Activated CD8-positive, alpha-beta memory T cell treated with anti-CD3 and anti-CD28 coated beads for 1 hour (primary cell): ENCODE measurements at regions not wholly inside any gene's neighbourhood (a gene's known extent, or its start where the extent isn't known, plus 50 kb on each side); places are given as distances from the start of the nearest gene placed in this dataset.
"Not testable (repeated sequence)": the region's sequence is repeated elsewhere in the genome, so short reads cannot be mapped to it uniquely, and the experiment has no call there.

ENCODE experiments used
- DNase-seq, 2 donors: peaks; one replicate each; pipeline ENCODE4 v3.0.0-alpha.2; 2020; ENCODE audit warnings: low read depth in 1 of 2; ENCODE audit errors: extremely low read depth in 1 of 2

DNA sequence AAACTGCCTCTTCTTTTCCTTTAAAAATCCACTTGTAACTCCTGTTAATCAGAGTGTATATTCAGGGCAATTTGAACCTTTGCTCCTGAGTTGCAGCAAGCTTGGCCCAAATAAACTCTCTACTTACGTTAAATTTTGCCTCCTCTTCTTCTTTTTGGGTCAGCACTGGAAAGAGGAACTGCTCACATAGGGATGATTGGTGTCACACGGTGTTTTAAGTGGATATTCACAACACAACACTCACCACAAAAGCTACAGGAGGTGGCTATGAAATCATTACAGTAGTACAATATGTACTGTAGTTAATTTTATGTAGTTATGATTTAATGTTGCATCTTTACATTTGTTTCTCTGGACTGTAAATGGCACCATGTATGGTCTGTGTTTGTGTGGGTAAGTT, 96.8 kb upstream of the DOCK9 start:
- DNase-seq, result no peak

DNA sequence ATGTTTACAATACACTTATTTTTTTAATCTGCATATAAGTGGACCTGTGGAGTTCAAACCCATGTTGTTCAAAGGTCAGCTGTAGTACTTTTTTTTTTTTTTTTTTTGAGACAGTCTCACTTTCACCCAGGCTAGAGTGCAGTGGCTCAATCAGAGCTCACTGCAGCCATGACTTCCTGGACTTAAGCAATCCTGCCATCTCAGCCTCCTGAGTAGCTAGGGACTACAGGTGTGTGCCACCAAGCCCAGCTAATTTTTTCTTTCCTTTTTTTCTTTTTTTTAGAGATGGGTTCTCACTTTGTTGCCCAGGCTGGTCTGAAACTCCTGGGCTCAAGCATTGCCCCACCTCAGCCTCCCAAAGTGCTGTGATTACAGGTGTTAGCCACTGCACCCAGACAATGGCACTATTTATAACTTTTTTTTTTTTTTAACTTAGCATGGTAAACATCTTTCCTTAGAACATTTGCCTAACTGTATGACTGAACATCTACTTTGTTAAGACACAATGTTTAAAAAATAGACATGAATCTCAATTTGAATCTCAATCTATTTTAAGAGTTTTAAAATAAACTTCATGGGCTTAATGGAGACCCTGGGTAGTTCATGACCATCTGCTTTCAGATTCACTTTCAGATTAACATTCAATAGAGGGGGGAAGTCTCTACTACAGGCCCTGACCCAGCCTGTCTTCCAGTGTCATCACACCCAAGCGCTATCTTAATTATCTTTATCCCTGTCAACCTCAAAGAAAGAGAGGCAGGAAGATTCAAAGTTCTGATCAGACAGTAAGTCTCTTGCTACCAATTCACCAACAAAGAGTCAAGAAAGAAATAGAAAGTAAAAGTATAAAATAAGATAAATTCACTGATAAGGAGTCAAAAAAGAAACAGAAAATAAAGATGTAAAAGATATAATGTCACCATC, 97.7 kb upstream of the DOCK9 start:
- no peak for DNase-seq

DNA sequence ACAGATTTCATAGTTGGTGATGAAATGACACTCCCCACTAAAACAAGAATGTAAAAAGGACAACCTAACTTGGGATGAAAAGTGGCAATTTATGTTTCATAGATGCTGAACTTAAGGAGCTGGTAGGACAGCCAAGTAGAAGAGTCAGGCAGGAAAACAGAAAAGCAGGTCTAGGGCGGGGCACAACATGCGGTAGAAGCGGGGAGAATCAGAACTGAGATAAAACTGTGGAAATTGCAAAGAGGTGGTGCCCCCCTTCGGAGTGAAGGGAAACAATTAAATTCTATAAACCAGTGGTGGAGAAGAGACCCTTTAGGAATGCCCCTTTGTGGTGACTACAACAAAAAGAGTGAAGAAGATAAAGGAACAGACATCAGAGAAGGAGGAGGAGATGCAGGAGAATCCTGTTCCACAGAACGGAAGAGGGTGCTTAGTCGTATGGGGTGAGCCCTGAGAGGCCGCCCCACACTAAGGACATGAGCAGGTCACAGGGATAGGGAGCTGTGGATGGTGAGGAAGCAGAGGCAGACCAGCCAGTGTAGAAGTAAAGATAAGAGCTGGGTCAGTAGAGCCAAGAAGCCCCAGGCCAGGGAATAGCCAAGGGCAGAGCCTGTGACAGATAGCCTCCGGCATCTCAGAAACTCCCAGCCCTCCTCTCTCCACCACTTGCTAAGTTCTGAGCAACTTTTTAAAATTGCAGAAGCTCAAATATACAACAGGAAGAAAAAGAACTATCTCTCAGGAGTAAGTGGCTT, 100.3 kb upstream of the DOCK9 start:
- DNase-seq, result no peak

DNA sequence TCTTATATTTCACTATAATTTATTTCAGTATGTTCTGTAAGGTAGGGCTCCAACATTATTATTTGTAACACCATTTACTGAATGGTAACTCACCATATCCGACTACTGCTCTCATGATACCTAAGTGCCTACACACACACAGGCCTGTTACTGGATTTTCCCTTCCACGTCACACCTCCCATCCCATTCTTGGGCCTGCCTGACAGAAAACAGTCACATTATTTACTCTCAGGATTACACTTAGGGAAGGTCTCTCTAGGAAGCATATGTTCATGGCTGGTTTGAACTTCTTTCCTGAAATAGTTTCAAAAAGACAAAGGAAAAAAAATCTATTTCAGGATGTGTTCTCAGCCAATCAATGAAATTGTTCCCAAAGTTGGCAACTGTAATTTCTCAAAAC, 102.3 kb upstream of the DOCK9 start:
- DNase-seq, result no peak

DNA sequence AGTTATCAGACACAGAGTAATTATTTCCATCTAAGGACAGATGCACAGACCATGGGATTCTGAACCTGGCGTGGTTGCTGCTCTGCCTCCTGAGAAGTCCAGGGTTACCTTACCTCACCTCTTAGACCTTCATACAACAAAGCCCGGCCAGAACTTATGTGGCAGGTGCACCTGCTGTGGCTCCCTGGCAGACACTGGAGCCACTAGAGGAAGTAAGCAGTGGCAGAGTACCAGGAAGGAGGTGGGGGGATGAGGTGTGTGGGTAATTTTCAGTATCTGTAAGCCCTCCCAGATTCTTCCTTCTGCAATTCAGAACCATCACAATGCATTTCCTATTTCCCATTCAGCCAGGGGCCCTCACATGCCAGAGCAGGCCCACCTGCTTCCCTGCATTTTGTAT, 106.1 kb upstream of the DOCK9 start:
- DNase-seq, result no peak

DNA sequence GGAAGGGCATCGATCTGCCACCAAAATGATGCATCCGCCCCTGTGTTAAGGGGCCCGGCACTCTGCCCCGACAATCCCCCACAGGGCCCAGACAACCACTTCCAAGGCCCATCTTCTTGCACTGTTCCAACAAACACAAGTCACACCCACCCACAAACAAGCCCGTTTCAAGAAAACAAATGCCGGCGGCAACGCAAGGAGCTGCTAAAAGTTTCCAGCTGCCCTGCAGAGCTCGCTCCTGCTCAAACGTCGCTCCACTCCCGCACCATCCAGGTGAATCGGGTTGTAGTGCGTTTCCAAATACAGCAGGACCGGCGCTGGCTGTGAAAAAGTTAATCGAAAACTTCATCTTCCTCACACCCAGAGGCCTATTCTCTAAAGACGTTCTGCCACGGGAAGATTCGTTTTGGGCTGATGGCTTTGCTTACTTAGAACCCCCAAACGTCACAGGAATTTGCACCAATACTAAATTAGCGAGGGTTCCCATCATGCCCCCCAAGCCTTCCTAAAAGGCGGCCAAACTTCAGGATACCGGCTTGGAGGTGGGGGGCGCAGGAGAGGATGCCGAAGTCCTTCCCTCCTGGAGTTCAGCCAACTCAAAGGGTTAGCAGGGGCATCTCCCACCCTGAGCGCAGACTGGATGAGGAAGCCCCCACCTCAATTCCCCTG, 107.4 kb upstream of the DOCK9 start:
- no peak for DNase-seq

DNA sequence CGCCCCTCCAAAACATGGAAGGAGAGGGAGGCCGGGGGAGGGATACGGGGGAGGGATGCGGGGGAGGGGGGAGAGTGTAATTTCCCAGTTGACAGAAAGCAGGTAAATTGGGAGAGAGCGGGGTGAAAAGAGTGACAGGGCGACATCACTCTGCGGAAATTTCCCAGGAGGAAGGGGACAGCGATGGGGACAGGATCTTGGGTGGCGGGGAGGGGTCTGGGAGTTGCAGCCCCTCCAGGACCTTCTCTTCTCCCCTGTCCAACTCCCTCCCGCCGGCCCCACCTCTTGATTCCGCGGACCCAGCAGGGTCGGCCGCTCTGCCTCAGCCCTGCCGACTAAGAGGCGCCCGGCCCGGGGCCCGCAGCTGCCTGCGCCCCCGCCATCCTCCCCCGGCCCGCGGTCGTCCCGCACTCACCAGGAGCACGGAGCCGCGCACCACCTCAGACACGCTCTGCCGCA, 108.0 kb upstream of the DOCK9 start:
- no peak for DNase-seq

DNA sequence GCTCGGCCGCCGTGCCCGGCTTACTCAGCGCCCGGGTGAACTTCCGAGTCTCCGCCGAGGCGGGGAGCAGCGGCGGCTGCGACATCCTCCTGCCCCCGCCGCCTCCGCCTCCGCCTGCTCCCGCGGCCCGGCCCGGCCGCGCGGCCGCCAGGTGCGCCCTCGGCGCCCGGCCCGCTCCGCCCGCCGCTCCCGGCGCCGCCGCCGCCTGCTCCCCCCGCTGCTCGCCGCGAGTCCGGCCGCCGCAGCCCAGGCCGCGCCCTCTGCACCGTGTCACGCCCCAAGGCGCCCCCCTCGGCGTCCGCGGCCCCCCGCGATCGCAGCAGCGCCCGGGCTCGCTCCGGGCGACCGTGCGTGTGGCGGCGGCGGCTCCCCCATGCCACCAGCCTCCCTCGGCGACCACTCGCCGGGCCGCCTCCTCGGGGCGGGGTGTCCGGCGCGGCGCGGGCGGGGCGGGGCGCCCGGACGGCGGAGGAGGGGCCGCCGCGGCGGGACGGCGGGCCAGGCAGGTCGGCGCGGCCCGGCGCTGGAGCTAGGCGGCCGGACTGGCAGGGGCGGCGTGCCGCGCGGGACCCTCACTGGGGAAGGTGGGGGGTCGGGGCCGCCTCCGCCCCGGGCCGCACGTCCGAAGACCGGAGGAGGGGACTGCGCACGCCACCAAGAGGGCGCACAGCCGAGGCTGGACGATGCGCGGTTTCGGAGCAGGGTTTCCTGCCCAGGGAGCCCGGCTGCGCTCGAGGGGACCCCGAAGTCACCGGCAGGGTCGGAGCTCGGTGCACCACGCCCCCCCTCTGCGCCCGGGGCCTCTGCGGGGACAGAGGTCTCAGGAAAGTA, 108.6 kb upstream of the DOCK9 start:
- DNase-seq, result peak in 1 of 2 donors; percentile 59

DNA sequence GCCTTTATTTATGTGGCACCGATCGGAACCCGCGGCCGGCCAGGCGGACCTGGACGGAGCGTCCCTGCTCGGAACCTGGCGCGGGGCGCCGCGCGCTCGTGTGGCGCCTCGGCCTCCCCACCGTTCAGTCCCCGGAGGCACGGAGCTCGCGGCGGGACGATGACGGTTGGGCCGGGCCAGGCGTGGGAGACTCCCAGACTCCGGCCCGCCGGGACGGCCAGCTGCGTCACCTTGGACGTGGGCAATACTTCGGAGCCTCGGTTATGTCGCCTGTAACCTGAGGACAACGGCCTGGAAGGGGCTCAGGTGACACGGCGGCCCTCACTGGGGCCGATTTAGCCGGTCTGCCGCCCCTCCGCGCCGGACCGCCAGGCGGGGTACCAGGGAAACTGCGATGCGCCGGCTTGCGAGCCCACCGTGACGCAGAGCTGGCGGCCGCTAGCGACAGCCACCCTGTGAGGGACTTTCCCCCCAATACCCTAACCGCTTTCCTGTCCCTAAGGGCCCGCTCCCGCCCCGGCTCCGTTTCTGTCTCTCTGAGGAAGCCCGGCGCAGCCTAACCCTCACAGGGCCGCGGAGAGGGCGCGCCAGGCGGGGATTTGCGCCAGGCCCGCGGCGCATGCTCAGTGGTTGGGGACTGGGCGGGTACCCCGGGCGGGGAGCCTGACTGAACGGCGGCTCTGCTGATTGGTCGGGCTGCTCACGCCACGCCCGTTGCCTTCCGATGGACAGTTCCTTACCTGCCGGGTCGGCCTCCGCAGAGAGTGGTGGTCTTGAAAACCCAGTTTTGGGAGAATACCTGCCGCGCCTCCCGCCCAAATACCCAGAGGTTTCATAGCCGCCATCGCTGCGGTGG, 109.5 kb upstream of the DOCK9 start:
- DNase-seq, result peak; percentile 89 to 93

DNA sequence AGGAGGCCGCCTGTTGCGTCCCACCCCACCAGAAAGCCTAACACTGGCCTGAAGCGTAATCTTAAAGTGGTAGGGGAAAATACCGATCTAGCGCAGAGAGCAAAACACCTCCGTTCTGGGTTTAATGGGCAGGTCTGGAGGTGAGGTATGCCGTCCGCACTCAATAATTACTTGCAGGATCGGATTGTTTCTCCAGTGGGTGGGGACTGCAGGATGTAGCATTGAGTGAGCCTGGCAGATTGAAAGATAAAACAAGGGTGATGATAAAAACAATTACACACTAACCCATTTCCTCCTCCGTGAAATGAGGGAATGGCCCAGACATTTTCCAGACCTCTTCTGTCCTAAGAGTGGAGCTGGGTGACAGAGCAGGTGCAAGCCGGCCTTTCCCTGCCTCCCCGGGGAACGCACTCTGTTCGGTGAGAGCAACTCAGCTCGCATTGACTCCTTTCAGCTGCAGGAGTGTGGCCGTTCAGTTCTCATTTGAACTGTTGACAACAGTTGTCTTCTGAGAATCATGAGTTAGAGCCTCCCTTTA, 110.2 kb upstream of the DOCK9 start:
- no peak for DNase-seq

DNA sequence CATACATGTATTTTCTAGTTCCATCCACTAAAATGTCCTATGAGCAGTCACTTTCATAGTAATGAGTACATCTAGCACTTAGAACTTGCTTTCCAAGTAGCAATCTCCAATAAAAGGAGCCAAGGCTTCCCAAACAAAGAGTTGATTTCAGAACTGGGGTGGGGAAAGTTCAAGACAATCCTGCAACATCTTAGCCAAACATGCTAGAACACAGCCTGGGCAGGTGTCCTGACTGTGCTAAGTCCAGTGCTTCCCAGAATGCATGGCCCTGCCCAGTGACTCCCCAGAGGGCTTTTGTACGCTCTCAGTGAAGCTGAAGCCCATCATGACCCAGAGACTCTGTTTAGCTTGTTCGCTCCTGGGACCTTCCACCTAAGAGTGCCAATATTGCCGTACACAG, 106.7 kb upstream of the UBAC2 start:
- no peak for DNase-seq

DNA sequence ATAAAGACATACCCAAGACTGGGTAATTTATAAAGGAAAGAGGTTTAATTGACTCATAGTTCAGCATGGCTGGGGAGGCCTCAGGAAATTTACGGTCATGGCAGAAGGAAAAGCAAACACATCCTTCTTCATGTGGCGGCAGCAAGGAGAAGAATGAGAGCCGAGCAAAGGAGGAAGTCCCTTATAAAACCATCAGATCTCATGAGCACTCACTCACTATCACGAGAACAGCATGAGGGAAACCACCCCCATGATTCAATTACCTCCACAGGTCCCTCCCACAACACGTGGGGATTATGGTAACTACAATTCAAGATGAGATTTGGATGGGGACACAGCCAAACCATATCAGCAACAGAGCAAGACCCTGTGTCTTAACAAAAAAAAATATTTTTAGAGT, 98.8 kb upstream of the UBAC2 start:
- DNase-seq, result not testable (repeated sequence)

DNA sequence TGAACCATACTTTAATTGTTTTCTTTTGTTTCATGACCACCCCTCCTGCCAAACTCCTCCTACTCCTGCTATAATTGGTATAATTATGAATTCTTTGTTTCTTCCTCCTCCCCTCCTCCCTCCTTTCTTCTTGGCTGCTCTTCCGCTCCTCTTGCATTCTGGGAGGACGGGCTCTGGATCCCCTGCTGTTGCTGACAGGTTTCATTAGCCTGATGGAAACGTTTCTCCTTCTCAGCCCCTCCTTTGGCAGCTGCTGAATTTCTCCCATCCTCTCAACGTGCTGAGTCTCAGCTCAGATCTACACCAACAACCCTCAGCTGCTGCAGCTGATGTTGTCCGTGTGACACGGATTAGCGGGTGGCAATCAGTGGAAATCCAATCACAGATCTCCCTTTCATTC, 97.1 kb upstream of the UBAC2 start:
- no peak for DNase-seq

DNA sequence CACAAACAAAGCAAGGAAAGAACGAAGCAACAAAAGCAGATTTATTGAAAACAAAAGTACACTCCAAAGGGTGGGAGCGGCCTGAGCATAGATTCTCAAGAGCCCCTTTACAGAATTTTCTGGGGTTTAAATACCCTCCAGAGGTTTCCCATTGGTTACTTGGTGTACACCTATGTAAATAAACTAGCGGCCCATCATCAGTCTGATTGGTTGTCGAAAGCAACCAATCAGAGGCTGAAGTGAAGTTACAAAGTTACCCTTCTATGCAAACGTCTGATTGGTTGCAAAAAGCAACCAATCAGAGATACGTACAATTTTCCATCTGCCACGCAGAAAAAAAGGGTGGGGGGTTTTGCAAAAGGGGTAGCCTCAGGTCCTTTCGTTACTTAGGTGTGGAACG, 96.3 kb upstream of the UBAC2 start:
- DNase-seq, result no peak

DNA sequence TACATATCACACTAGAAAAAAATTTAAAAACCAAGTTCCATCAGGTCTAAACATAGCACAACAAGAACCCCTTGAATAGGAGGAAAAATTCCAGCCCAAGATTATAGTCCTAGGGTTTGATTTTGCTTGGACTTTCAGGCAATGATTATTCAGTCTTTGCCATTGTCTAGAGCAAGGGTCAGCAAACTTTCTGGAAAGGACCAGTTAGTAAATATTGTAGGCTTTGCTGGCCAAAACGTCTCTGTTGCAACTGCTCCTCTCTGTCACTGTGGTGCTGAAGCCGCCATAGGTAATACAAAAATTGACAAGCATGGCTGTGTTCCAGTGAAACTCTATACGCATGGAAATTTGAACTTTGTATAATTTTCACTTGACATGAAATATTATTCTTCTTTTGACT, 95.5 kb upstream of the UBAC2 start:
- no peak for DNase-seq

DNA sequence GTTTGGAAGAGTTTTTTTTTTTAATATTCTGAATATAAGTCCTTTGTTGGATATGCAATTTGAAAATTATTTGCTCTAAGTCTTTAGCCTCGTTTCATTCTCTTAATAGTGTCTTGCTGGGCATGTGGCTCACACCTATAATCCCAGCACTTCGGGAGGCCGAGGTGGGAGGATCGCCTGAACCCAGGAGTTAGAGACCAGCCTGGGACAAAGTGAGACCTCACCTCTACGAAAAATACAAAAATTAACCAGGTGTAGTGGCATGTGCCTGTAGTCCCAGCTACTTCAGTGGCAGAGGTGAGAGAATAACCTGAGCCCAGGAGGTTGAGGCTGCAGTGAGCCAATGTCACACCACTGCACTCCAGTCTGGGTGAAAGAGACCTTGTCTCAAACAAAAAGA, 87.3 kb upstream of the UBAC2 start:
- no peak for DNase-seq

DNA sequence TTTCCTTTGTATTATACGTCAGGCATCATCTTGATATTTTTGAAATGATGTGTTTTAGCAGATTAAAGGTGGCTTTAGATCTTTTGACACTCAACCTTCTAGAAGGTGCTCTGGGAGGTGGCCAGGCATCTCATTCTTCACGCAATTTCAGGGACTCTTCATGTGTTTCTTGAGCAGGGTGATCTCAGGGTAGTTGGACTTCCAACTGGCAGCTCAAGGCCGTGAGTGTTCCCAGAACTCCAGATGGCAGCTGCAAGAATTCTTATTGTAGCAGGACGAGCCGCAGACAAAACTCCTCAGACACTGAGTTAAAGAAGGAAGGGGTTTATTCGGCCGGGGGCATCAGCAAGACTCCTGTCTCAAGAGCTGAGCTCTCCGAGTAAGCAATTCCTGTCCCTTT, 82.5 kb upstream of the UBAC2 start:
- no peak for DNase-seq

DNA sequence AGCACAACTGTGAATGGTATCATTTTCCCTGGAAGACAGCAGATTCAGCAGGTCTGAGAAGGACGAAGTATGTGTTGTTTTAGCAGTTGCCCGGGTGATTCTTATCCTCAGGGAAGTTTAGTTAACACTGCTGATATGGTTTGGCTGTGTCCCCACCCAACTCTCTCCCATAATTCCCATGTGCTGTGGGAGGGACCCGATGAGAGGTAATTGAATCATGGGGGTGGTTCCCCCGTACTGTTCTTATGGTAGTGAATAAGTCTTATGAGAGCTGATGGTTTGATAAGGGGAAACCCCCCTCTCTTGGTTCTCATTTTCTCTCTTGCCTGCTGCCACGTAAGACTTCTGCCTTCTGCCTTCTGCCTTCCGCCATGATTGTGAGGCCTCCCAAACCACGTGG, 81.0 kb upstream of the UBAC2 start:
- no peak for DNase-seq

DNA sequence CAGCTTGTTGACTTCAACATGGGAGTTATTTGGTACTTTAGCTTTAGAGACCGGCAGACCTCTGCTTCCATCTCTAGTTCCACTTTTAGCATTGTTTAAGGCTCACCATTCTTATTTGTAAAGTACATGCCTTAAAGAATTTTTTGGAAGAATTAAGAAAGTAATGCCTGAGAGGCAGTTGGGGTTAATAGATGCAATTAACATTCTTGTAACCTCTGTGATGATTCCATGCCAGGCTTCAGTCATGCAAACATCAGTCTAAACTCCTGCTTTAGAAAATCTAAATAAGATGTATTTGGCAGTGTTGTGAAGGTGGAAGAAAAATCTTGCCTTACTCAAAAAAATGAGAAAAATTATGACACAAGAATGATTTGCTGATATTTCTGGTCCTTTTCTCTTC, 79.9 kb upstream of the UBAC2 start:
- DNase-seq, result no peak

DNA sequence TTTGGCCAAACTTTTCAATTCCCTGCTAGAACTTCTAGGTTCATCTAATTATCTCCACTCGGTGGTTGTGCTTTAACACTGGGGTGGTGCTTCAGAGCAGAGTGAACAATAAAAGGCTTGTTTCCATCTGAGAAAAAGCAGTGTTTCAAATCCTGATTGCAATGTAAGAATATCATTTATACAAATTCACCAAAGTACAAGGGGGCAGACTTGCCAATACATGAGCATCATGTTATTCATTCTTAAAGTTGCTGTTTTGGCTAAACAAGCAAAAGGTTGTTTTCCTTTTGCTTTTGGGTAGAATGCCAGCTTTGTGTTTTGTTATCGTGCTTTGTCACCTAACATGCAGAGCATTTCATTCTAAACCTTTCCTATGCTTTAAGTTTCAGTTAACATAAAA, 78.5 kb upstream of the UBAC2 start:
- DNase-seq, result no peak
